GM18508 (cell line): ENCODE measurements at regions not wholly inside any gene's neighbourhood (a gene's known extent, or its start where the extent isn't known, plus 50 kb on each side); places are given as distances from the start of the nearest gene placed in this dataset.
"Not testable (repeated sequence)": the region's sequence is repeated elsewhere in the genome, so short reads cannot be mapped to it uniquely, and the experiment has no call there.

Source experiments
- ATAC-seq: cut with Tn5 transposase; IDR thresholded peaks from one replicate; pipeline ENCODE4 v1.9.1; 2021; ENCODE audit warnings: moderate number of reproducible peaks; ENCODE audit not compliant: insufficient read depth, unreplicated experiment

DNA sequence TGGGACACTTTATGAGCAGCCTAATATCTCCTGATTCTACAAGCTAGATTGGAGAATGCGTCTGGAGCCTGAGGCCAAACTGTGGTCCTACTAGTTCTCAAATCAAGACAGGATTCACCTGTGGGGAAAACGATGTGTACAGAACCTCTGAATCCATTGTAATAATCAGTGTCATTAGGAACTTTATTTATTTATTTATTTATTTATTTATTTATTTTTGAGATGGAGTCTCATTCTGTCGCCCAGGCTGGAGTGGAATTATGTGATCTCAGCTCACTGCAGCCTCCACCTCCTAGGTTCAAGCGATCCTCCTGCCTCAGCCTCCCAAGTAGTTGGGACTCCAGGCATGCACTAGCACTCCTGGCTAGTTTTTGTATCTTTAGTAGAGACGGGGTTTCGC, 52.6 kb upstream of the KIF26B start:
- ATAC-seq = not testable (repeated sequence)

DNA sequence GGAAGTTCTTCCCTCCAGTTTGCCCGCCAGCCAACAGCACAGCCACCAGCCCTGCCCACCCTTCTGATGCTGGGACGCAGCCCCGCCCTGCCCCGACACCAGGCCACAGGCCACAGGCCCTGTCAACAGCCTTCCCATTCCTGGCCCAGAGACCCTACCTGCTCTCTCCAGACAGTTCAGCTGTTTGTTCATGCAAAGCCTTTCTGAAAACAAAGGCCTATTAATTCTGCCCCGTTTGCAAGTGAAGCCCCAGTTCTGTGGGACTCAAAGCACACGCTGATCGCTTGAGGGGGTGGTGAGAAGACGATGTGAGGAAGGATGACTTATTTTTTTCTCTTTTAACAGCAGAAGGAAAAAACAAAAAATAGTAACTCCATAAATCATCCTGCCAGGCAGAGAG, 55.4 kb upstream of the KIF26B start:
- no peak for ATAC-seq

DNA sequence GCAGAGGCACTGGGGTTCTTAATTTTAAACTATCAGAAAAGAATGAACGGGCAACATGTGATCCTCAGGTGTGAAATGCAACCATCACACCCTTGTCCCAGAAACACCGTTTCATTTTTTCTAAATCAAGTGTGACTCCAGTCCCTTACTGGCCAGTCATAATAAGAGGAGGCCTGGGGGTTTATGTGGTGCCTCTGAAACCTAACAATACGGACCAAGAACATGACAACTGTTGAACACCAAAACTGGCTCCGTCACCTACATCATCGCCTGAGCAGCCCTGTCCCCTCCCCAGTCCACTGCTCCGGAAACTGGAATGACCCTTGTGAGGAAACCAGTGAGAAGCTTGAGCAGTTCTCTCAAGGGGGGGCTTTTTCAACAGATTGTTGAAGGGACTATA, 55.9 kb upstream of the KIF26B start:
- no peak for ATAC-seq

DNA sequence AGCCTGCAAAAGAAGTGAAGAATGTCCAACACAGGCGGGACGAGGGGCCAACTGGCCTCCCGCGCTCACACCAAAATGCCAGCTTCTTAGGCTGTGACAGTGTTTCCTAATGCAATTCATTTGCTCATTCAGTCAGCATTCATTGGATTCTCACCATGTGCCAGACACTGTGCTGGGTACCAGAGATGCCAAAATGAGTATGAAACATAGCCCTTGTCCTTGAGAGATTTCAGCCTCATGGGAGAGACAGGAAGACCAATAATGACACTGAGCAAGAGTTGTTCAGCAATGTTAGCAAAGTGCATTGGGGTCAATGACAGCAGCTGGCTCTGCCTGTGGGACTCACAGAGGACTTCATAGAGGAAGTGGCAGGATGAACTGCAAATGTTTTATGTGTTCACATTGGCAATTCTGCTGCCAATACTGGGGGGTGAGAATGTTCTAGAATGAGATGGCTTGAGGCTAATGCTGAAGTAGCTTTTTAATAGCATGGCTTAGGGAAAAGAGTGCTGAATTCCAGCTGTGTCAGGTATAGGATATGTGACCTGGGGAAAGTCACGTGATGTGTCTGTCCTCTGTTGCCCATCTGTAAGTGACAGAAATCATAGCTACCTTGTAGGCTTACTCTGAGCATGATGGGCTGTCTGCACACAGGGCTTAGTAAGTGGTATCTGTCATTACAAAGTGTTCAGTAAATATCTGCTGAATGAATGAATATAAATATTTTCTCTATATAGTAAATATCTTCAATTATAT, 58.3 kb upstream of the KIF26B start:
- ATAC-seq = no peak

DNA sequence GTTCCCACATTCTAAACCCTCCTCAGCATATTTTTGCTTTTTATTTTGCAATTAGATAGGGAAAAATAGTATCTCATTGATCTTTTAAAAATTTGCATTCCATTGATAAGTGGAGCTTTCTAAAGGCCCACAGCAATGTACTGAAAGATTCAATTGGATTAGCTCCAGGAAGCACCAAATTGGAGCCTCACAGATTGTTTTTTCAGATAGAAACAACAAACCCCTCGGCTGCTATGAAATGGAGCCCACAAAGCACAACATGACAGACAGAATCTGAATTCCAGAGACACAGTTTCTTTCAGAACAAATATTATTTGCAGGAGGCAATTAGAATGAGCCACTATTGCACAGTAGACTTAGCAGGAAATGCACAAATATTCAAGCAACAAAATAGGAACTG, 58.9 kb upstream of the KIF26B start:
- ATAC-seq = no peak

DNA sequence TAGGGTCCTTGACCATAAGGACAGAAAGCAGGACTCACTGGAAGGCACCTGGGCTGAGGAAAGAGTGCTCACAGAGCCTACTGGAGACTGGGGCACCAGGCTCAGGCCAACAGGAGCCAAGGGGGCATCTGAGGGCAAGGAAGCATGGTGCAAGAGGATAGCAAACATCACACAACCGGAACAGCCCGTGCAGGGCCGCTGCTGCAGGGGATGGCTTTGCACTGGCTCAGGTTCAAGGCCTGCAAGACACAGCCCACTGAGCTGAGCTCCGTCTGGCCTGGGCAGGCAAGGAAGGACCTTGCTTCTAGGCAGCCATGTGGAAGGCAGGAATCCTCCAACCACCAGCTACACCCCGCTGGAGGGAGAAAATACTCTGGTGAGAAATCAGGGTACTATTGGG, 59.8 kb upstream of the KIF26B start:
- no peak for ATAC-seq

DNA sequence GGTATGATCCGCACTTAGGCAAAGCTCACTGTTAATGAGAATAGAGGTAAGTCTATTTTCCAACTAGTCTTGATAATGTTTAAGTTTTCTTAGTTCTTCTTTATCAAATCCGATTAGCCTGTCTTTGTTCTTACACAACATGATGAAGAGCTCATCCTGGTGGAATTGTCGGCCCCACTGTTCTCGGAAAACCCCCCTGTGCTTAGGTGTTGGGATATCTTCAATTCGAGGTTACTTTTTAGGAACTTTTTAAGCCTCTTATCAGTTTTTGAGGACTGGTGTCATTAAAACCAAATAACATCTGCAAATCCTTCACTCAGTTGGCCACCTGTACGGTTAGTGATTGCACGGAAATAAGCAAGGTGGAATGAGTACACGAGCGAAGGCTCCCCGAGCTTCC, 60.7 kb upstream of the KIF26B start:
- no peak for ATAC-seq

DNA sequence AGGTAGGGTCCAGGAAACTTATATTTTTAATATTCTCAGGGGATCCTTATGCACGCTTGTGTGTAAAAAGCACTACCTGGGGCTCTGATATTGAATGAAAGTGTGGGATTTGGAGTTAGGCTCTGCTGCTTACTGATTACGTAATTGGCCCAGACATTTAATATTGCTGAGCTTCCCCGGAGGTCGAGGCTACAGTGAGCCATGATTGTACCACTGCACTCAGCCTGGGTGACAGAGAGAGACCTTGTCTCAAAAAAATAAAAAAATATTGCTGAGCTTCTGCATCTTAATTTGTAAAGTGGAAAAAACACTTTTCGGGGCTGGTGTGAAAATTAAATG, 62.2 kb upstream of the KIF26B start:
- no peak for ATAC-seq

DNA sequence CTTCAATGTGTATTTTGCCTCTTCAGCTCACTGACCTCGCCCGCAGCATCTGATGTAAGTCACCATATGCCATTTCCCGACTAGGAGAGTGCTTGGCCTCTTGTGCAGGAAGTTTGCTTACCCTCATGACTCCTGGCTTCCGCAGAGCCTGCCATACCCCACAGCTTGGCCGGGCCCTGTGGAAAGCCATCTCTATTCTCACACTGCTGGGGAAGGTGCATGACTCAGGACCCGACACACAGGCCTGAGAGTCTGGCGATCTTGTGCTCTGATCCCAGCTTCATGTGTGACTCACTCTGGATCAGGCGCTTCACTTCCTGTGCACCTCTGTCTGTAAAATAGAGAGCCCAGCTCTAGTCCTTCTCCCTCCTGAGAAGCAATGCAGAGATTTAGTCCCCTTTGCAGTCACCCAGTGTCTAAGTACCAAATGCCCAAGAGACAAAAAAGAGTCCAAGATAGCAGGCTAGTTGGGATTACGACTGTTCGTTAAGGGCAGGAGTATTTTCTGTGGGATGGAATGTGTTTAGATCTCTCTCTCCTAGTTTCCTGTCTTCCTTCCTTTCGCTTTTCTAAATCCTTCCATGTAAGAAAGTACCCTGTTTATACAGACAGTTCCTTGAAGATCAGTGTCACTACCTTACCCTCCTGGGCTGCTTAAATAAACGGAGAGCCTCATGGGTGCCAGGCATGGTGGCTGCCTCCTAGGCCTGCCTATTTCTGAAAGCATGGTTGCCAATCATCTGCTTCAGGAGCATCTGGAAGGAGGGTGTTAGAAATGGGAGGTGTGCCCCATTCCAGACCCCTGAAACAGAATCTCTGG, 62.8 kb upstream of the KIF26B start:
- no peak for ATAC-seq

DNA sequence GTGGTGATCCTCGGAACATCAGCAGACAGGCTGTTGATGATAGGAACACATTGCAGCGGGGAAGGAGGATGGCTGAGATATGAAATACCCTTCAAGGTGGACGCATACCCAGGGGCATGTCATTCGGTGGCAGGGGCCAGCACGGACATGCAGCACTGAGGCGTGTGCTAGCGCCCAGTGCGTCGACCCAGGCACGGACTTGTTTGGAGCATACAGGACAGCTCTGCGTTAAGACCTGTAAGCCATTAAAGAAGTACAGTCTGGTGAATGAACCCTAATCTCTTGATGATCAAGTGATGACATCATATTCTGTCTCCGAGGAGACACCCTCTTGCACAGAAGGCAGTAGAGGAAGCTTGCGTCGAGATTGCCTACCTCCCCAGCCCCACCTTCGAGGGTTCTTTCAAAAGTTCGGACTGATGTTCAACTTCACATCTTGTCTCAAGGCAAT, 63.6 kb upstream of the KIF26B start:
- no peak for ATAC-seq

DNA sequence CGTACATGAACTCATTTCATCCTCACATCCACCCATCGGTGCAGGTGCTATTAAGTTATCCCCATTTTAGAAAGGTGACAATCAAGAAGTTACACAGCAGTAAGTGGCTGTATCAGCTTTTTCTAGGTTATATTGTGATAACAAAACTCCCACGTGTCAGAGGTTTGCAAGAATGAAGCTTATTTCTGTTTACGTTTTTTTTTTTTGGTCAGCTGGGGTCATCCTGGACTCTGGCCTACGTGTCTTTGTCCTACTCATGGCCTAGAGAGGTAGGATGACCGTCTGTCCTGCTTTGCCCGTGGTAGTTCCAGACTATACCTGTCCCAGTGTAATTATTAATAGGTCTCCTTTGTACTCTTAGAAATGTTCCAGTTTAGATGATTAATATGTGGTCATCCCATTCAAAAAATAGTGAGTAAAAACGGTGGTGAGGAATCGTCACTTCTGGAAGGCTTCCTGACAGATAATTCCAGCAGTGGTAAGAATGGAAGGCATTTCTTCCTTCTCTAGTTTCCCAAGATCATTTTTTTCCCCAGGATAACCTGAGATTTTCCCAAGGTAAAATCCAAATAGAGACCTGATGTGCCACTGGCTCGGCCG, 64.2 kb upstream of the KIF26B start:
- no peak for ATAC-seq

DNA sequence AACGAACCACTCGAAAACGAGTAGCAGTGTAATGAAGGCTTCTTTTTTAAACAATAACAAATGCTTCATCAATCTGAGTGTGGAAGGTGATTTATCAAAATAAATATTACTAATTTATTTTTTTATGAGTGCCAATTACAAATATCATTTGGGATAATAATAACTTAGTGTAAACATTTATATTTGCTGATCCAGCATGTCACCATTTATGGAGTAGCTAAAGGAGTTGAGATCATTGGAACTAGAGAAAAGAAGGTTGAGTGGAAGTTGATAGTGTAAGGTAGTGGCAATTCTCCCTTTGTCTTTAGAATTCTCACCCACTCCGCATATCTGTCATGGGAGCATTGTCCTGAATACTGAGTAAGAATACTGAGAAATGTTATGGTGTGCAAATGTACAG, 67.1 kb upstream of the KIF26B start:
- ATAC-seq = no peak

DNA sequence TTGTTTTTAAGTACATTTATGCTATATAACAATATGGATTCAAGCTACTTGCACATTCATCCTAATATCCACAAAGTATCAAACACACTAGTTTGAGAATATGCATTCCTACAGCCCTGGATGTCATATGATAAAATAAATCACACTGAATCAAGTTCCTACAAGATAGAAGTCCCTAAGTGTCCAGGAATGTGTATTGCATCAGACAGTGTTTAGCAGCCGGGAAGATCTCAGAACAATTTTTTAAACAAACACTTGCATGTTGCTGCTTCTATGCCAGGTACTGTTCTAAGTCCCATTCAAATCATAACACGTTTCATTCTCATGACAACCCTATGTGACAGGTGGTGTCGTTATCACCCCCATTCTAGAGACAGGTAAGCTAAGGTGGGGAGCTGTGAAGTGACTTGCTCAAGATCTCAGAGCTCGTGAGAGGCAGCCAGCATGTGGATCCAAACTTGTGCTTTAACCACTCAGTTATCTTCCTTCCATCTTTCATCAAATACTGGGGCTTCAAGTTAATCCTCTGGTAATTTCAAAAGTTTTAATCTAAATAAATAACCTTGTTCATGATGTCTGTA, 68.3 kb upstream of the KIF26B start:
- no peak for ATAC-seq

DNA sequence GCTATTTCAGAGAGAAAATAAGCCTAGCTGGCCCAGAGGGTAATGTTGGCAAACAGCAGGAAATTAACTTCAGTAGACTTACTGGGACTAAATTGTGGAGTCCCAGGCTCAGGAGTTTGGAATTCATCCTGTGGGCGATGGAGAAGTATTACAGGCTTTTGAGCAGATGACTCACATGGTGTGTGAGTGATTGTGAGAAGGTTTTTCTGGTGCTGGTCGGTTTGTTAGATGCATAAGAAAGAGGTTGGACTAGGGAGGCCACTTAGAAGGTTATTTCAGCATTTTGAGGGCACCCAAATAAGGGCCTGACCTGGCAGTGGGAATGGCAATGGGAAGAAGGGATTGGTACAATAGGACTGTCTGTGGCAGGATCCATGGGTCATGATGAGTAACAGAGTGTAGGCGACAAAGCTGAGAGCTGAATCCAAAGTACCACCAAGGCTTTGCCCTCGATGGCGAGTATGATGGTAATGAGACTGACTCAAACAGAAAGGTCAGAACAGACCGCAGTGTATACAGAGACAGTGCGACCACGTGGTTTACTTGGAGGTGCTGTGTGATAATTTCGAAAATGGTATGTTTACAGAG, 69.2 kb upstream of the KIF26B start:
- no peak for ATAC-seq

DNA sequence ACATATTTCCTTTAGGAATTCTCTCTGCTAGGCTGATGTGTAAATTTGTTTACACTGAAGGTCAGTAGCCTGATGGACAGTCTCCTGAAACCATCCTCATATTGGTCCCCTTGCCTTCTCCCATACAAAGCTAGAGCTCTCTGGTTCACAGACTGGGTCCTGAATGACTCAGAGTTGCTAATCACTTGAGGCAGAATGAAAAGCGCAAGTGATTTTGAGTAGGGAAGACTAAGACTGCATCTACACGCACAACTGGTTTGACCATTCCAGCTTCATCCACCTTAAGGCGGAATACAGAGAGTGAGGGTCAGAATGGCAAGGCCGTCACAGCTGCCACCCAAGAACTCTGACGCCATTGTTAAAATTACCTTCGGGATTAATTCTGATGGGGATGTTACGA, 70.2 kb upstream of the KIF26B start:
- no peak for ATAC-seq

DNA sequence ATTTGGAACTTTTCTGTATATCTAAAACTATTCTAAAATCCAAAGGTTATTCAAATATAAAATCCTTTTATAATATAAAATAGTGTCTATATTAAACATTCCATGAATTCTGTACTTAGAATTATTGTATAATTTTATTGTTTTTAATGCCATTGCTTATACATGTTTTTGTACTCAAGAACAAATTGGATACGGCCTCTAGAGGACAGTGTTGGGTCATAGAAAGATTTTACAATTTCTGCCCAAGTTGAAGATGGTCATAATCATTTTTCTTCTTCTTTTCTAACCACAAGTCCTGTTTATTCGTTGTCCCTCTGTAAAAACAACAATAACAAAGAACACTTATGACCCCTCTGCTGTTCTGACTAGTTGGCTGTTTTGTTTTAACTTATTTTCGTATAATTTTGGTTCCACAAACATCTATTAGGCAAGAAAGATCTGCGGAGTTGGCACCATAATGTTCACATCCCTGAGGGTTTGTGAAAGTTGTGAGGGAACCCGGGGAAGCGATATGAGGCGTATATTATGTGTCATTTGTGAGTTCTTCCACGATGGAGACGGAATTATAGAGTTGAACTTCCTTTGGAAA, 75.7 kb upstream of the KIF26B start:
- ATAC-seq = no peak

DNA sequence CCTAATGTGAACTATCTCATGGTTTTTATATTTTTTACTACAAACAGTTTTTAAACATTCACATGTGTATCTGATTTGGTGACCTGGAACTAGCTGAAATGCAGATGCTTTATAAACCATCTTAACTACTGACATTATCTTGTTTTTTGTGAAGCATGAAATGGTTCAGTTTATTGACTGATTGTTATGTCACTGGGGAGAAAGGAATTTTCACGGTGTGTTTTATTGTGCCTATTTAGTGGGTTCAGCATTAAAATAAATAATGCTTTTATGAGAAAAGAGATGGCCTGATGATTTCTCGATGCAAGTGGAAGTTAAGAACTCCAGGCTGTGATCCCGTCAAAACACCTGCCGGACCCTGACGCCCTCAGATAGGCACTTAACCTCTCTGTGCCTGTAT, 79.9 kb upstream of the KIF26B start:
- no peak for ATAC-seq

DNA sequence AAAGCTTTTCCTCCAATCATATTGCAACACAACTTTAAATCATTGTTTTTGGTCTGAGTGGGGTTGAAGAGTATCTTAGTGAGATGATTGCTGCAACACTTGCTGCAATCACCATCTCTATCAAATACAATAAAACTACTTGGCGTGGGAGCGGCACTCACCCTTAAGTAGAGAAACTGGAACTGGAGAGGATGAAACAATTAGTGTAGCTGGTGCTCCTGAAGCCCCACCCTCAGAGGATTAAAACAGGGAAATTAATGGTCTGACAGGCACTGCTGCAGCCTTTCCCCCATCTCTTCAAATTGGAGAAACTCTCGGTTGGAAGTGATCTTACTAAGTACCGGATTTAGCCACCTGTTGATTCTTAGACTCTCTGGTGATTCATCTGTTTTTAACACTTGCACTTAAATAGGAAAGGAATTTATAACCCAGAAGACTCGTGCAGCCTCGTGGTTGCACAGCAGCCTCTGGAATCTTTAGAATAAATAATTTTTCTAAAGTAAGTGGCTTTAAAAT, 80.5 kb upstream of the KIF26B start:
- ATAC-seq = no peak

DNA sequence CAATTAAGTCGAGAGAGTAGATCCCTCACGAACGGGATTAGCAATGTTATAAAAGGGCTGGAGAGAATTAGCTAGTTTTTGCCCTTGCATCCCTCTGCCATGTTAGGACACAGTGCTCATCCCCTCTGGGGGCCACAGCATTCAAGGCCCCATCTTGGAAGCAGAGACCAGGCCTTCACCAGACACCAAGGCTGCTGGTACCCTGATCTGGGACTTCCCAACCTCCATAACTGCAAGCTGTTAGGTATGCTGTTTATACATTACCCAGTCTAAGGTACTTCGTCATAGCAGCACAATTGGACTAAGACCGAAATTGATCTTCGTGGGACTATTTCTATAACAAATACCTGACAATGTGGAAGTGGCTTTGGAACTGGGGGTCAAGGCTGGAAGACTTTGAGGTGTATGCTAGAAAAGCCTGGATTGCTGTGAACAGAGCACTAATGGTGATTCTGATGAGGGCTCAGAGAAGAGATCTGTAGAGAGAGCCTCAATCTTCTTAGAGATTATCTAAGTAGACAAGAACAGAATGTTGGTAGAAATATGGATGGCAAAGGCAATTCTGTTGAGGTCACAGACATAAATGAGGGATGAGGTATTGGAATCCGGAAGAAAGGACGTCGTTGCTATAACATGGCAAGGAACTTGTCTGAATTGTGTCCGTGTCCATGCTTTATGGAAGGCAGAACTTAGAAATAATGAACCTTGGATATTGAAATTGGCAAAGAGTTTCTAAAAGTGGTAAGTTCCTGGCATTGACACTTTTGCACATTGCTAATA, 83.8 kb upstream of the KIF26B start:
- no peak for ATAC-seq
